ENCODE measurements at regions not wholly inside any gene's neighbourhood (a gene's known extent, or its start where the extent isn't known, plus 50 kb on each side); places are given as distances from the start of the nearest gene placed in this dataset. TPM values are rescaled to one million over a fixed set of nuclear protein-coding genes. Genes with fewer than 3 reads are reported as not detected.

DNA sequence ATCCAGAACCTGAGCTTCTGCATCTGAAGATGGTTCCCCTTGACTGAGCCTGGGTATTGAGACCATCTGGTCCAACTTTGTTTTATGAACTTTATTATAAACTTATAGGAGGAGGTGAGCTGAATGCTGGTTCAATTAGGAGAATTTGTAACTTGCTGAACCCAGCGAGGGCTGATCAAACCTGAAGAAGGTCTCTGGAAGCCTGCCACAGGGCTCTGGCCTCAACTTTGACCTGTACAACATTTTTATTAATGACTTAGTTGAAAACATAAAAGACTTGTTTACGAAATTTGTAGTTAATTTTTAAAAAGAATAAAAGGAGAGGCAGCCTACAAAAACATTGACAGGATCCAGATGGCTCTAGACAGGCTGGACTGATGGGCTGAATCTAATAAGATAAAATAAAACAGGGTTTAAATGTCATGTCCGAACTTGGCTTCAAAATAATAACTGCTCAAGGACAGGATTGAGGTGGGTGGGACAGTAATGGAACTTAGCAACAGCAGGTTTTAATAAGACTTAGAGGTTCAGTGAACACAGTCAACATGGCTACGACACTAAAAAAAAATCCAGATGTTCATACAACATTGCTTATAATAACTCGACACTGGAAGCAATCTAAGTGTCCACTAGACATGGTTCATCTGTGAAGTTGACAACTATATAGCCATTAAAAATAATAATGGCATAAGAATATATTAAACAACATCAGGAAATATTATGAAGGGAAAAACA, 53.4 kb upstream of the GJB5 start:
- H2AFZ ChIP-seq (ENCODE audit: low read length) = no peak overlapping the region
- H3K9me2 ChIP-seq (ENCODE audit: insufficient read depth, low read length) = no peaks in the 10 kb centered on the region
- no peaks in the 10 kb centered on the region for H3K4me1 ChIP-seq (ENCODE audit: insufficient read depth, low read length, poor library complexity, severe bottlenecking)
- no peak overlapping the region for H3K4me2 ChIP-seq (ENCODE audit: low read length)
- no peaks in the 10 kb centered on the region for H4K20me1 ChIP-seq (ENCODE audit: insufficient read depth, low read length)
- TF ChIP-seq CTCF (conservative IDR thresholded peaks at IDR 0.05; ENCODE audit: low read length) (no peak), EZH2phosphoT487 (IDR thresholded peaks at IDR 0.05; ENCODE audit: borderline replicate concordance, low read depth, low read length) (no peak)
- H3K4me3 ChIP-seq (ENCODE audit: low read depth, low read length, poor library complexity, severe bottlenecking) = no peak overlapping the region
- ChIA-PET POLR2A (no interaction called here), CTCF (ENCODE audit: unreplicated experiment) (no interaction called here)
- no peaks in the 10 kb centered on the region for H3K79me2 ChIP-seq (ENCODE audit: insufficient read depth, low read depth, low read length)
- H3K36me3 ChIP-seq (ENCODE audit: insufficient read depth, low read length) = no peaks in the 10 kb centered on the region
- DNase-seq (ENCODE audit: low spot score) = no peak
- H3K27ac ChIP-seq (ENCODE audit: low read depth, low read length, poor library complexity, severe bottlenecking) = no peak overlapping the region
- intact Hi-C loops (cut with micrococcal nuclease; ENCODE audit: unreplicated experiment) = no loop called here
- no TSS peak for BruUV-seq (replicated peaks)
- no peaks in the 10 kb centered on the region for H3K9me3 ChIP-seq (ENCODE audit: low read length)

Small RNA genes lying in the stretch of these regions (microRNA-seq; reads per million reads assigned to microRNA genes)
- gene MIR552 (ENCODE audit: borderline replicate concordance) = not detected

Small RNA genes lying in the stretch of these regions (small RNA-seq; reads per million reads assigned to genes)
- not detected for gene MIR552

All from OCI-LY7 (cell line).